IMR-90 (cell line): ENCODE measurements at regions not wholly inside any gene's neighbourhood (a gene's known extent, or its start where the extent isn't known, plus 50 kb on each side); places are given as distances from the start of the nearest gene placed in this dataset.

Experiments used
- BHLHE40 ChIP-seq: fragments of 150-350 bp; IDR thresholded peaks from 2 replicates; pipeline ENCODE4 v1.6.1; 2016; ENCODE audit warnings: mild to moderate bottlenecking, low read depth, low read length
- MAFK ChIP-seq: IDR thresholded peaks from 2 replicates; pipeline ENCODE4 v1.6.1; 2012; ENCODE audit warnings: low read depth, low read length, improper control_type of control experiment
- MXI1 ChIP-seq: IDR thresholded peaks from 2 replicates; pipeline ENCODE4 v1.6.1; 2012; ENCODE audit warnings: low read depth, mild to moderate bottlenecking, low read length, moderate library complexity, borderline replicate concordance
- POLR2A ChIP-seq: IDR thresholded peaks from 2 replicates; pipeline ENCODE4 v1.6.1; 2012; ENCODE audit warnings: mild to moderate bottlenecking, low read depth, low read length
- RAD21 ChIP-seq: IDR thresholded peaks from 2 replicates; pipeline ENCODE4 v1.6.1; 2012; ENCODE audit warnings: low read length, improper control_type of control experiment
- RCOR1 ChIP-seq: IDR thresholded peaks from 2 replicates; pipeline ENCODE4 v1.6.1; 2012; ENCODE audit warnings: mild to moderate bottlenecking, low read length, improper control_type of control experiment; ENCODE audit not compliant: insufficient replicate concordance
- RFX5 ChIP-seq: IDR thresholded peaks from 2 replicates; pipeline ENCODE4 v1.8.0; 2012; ENCODE audit warnings: low read depth, mild to moderate bottlenecking, low read length, moderate library complexity
- SMC3 ChIP-seq: fragments of 150-350 bp; IDR thresholded peaks from 2 replicates; pipeline ENCODE4 v1.6.1; 2016; ENCODE audit warnings: low read depth, mild to moderate bottlenecking, antibody characterized with exemption, low read length, moderate library complexity
- TF ChIP-seq, protein P1 (sequence below): conservative IDR thresholded peaks from 2 replicates; pipeline ENCODE4 v1.5.1; 2012; ENCODE audit warnings: mild to moderate bottlenecking, low read depth, low read length, improper control_type of control experiment
- TF ChIP-seq, protein P2 (sequence below): fragments of 150-350 bp; IDR thresholded peaks from 2 replicates; pipeline ENCODE4 v1.6.1; 2017; ENCODE audit warnings: mild to moderate bottlenecking, antibody characterized with exemption, low read length, low read depth

DNA sequence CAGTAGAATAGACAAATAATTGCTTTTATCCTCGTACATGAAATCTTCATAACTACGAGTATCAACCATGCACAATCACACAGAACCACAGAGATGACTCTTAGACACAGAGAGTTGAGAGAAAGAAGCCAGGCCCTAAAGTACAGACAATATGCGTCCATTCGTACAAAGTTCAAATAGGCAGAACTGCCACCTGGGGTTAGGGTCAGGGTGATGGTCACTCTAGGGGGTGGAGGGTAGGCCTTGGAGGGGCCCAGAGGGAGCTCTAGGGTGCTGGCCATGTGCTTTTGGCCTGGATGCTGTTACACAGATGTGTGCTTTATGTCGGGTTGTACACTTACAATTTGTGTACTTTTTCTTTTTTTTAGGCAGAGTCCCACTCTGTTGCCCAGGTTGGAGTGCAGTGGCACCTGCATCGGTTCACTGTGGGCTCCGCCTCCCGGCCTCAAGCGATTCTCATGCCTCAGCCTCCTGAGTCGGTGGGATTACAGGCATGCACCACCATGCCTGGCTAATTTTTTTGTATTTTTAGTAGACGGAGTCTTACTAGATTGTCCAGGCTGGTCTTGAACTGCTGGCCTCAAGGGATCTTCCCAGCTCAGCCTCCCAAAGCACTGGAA, 65.9 kb upstream of the KLF13 start:
- TF ChIP-seq BHLHE40 (no peak), RFX5 (no peak), POLR2A (no peak), MAFK (no peak), SMC3 (no peak), RCOR1 (no peak), RAD21 (no peak), MXI1 (no peak)
- TF ChIP-seq, protein P1, sequence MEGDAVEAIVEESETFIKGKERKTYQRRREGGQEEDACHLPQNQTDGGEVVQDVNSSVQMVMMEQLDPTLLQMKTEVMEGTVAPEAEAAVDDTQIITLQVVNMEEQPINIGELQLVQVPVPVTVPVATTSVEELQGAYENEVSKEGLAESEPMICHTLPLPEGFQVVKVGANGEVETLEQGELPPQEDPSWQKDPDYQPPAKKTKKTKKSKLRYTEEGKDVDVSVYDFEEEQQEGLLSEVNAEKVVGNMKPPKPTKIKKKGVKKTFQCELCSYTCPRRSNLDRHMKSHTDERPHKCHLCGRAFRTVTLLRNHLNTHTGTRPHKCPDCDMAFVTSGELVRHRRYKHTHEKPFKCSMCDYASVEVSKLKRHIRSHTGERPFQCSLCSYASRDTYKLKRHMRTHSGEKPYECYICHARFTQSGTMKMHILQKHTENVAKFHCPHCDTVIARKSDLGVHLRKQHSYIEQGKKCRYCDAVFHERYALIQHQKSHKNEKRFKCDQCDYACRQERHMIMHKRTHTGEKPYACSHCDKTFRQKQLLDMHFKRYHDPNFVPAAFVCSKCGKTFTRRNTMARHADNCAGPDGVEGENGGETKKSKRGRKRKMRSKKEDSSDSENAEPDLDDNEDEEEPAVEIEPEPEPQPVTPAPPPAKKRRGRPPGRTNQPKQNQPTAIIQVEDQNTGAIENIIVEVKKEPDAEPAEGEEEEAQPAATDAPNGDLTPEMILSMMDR: no peak
- TF ChIP-seq, protein P2, sequence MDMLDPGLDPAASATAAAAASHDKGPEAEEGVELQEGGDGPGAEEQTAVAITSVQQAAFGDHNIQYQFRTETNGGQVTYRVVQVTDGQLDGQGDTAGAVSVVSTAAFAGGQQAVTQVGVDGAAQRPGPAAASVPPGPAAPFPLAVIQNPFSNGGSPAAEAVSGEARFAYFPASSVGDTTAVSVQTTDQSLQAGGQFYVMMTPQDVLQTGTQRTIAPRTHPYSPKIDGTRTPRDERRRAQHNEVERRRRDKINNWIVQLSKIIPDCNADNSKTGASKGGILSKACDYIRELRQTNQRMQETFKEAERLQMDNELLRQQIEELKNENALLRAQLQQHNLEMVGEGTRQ: no peak
